ENCODE measurements at regions not wholly inside any gene's neighbourhood (a gene's known extent, or its start where the extent isn't known, plus 50 kb on each side); places are given as distances from the start of the nearest gene placed in this dataset.
A peak's percentile ranks its signal among the peaks of the same experiment; 100 is the strongest.
"Not testable (repeated sequence)": the region's sequence is repeated elsewhere in the genome, so short reads cannot be mapped to it uniquely, and the experiment has no call there.

DNA sequence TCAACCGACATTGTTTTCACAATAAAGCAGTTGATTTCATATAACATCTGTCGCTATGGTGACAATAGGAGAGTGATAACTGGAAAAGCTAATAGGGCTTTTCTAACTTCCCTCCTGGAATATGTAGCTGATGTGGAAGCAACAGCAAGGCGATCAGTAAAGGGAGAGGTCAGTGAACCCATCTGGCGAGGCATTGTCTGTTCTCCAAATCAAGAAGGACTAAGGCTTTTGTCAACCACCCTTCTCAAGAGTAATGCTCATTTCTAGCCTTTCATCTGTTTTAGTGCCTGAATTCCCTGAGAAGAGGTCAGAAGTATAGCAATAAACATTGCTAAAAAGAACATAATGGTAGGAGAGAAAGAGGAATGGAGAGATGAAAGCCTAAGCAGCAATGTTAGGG, 201.3 kb downstream of the AKAP7 start:
- no peak for DNase-seq (ENCODE audit: low read depth)

DNA sequence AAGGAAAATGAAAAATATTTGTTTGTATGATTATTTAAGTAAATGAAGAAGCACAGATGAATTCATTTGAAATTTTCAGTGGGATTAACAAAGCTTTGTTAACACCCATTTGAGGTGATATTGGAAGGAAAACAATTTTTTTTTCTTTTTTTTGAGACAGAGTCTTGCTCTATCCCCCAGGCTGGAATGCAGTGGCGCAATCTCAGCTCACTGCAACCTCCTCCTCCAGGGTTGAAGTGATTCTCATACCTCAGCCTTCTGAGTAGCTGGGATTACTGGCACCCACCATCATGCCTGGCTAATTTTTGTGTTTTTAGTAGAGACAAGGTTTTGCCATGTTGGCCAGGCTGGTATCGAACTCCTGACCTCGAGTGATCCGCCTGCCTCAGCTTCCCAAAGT, 211.6 kb downstream of the AKAP7 start:
- not testable (repeated sequence) for DNase-seq (ENCODE audit: low read depth)

DNA sequence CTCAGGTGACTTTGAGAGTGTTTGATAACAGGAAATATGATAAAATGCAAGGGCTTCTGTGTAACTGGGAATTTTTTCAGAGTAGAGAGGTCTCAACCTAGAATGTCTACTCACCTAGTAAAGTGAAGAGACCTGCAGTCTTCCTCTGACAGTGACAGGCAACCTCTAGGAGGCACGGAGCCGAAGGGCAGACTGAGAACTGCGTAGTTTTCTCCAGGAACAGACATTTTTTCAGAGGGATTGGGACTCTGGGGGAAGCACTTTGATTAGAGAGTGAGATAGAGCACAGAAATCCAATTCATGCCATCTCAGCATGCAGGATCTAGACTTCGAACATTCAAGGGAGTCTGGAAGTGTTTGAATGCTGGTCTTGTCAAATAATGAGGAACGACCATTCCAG, 213.3 kb downstream of the AKAP7 start:
- DNase-seq (ENCODE audit: low read depth): no peak

DNA sequence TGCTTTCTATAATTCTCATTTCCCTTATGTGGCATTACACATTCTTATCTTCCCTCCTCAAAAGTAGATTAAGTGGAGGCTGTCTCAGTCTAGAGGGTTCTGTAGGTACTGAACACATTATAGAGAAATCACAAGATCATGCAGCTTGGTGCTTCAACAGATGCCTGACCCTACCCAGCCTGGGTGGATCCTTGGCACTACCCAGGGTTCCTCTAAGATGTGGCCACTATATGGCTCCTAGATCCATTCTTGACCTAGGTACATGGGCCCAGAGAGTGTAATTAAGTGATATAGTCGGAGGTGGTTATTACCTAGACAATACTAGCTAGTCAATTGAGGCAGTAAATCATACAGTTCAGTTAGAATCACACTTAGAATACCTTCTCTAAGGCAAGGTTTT, 213.9 kb downstream of the AKAP7 start:
- DNase-seq (ENCODE audit: low read depth): no peak

DNA sequence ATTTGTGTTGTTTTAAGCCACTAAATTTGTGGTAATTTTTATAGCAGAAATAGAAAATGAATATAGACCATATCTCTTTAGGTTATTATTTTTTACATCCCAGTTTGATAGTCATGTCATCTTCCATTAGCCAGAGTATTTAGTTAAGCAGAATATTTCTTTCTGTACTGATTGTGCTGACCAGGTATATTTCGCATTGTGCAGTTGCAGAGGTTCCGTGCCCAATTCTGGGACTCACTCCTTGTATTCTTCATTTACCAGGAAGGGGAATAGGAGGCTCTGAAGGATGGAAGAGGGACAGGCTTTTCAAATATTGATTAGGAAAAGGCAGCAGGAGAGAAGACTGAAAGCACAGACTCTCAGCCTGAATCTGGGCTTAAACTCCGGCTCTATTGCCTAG, 217.8 kb downstream of the AKAP7 start:
- DNase-seq (ENCODE audit: low read depth): no peak

DNA sequence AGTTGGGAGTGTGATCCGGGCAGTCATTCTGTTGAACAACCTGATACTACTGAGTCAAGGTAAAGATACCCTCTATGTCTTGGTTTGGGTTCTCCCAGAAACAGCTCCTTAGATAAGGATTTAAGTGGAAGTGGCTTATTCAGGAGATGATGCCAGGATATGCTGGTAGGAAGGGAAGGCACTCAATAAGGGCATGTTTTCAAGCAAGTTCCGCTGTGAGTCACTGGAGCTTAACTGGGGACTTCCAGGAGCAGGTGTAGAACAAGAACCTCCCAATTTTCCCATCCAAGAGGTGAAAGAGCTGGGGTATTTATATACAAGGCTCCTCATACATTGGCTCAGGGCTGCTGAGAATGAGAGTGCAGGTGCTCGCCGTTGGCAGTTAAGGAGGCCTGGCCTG, 218.6 kb downstream of the AKAP7 start:
- DNase-seq (ENCODE audit: low read depth): no peak

DNA sequence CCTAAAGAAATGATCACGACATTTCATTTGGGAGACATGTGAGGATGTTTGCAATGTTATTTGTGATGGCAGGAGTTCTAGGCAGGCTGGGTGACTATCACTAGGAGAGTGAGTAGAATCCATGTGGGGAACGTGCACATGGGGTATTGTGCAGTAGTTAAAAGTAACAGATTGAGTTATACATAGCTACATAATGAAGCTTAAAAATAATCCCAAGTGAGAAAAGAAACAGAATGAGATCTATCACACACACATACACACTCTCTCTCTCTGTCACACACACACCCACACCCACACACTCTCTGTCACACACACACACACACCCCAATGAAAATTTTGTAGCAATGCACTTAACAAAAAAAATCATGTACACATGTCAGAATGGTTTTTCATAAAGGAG, 218.7 kb upstream of the ARG1 start:
- DNase-seq (ENCODE audit: low read depth): no peak

DNA sequence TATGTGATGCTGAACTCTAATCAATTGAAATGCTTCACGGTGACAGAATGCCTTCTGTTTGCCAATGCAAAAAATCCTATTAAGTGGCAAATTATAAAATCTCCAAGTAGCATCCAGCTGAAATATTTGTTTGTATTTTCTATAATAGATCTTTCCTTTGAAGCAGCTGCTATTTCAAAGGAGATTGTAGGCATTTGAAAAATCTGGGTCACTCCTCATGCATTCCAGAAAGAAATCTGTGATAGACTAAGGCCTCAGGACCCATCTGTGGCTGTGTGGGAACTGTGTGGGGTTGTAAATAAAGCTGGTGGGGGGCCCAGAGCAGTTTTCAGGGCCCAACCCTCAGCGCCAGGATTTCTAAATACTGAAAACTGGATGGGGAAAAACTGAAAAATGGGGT, 216.9 kb upstream of the ARG1 start:
- no peak for DNase-seq (ENCODE audit: low read depth)

DNA sequence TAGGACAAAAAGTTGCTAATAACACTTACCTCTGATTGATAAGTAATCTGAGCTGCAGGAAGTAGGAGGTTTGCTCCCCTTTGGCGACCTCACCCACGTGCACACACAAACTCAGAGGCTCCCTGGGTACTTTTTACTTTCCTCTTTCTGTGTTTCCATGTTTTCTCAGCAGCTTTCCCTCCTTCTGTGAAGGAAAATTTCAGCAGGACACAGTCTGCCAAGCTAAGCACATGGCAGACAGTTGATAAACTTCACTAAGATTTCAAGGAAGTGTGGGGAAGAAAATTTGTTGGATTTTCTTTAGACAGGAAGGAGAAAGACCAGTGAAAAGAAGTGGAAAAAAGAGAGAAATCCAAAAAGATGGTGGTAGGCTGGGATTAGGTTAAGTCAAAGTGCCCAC, 215.5 kb upstream of the ARG1 start:
- DNase-seq (ENCODE audit: low read depth): no peak

DNA sequence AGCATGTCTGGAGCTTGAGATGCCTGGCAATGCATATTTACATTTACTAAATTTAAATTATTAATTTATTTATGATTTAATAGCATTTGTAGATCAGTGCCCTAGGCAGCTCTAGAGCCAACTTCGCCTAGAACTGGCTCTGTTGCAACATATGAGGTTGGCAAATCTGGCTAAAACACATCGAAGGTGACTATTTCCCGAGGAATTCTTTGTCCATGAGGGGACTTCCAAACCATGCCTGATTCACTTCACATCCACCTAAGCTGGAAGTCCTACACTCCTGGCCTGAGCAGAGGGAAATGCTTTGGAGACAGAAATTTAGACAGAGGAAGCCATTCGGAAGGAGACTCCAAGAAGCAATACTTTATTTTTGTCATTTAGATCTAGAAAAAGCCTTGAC, 211.0 kb upstream of the ARG1 start:
- DNase-seq (ENCODE audit: low read depth): peak; percentile 7

DNA sequence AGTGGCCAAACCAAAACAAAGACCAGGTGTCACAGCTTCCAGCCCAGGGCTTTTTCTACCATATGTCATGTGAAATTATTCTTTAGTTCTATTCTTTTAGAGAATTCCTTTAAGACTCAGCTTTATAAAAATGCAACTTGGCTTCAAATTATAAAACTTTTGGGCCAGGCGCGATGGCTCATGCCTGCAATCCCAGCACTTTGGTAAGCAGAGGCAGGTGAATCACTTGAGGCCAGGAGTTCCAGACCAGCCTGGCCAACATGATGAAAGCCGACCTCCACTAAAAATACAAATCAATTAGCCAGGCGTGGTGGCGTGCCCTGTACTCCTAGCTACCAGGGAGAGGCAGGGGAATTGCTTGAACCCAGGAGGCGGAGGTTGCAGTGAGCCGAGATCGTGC, 210.3 kb upstream of the ARG1 start:
- DNase-seq (ENCODE audit: low read depth): peak; percentile 18

DNA sequence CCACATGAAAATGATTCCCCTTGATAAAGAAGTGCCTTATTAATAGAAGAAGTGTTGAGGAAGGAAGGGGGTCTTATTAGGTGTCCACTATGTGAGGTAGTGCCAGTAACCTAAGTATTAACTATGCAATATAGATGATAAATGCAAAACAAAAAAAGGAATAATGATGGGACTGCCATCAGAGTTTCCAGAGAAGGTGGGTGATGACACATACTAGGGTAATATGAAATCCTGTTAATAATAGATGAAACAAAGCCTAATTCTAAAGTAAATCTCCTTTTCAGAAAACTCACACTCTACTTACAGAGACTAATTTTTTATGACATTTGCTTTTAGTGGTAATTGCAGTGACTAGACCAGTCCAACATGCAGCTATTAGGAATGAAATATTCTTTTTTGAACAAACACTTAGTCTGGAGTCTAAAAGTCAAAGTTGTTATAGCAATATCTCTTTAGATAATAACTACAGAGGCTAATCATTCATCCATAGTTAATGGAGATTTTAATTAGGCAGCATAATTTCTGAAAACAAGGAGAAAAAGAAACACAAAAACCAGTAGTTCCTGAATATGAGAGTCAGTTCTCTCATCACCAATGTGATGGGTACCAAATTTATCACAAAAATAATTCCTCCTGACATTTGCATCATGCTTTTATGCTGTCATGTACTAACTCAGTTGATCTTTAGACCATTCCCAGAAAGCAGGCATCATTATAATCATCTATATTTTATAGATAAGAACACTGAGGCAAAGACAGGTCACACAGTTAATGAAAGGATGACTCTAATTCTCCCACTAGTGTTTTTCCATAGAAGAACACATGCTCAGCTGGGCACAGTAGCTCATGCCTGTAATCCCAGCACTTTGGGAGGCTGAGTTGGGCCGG, 208.8 kb upstream of the ARG1 start:
- no peak for DNase-seq (ENCODE audit: low read depth)

DNA sequence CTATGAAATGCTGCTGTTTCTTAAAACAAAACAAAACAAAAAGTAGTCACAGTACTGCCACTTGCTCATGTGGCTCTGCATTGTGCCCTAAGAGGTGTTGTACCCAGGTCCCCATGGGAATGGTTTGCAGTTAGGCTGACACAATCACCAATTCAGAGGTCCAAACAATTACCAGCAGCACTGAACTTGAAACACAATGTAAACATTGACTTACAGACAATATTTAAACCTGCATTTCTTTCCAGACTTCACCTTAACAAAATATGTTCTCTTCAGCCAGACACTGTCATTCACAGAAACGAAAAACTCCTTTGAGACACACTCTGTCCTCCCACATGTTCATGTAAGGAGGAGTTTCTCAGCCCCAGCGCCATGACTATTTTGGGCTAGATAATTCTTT, 206.8 kb upstream of the ARG1 start:
- no peak for DNase-seq (ENCODE audit: low read depth)

DNA sequence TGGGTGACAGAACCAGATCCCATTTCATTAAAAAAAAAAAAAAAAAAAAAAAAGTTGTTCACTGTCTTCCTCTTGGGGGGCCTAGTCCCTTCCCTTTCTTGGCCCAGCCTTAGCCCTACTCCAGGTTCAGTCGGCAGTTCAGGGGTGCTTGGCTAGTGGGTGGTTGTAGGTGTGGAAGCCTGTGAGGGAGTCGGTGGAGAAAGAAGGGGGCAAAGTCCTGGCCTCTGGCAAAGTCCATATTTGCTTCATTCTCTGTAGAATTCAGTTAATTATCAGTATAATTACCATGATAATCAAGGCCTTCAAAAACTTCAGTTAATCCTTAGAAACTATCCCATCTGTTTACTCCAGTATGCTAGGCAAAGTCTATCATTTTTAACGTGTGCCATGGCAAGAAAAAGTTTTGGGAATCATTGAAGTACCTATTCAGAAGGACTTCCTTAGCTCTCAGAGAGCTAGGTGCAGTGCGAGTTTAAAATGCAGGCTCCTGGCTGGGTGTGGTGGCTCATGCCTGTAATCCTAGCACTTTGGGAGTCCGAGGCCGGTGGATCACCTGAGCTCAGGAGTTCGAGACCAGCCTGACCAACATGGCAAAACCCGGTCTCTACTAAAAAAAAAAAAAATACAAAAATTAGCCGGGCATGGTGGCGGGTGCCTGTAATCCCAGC, 205.7 kb upstream of the ARG1 start:
- DNase-seq (ENCODE audit: low read depth): no peak

DNA sequence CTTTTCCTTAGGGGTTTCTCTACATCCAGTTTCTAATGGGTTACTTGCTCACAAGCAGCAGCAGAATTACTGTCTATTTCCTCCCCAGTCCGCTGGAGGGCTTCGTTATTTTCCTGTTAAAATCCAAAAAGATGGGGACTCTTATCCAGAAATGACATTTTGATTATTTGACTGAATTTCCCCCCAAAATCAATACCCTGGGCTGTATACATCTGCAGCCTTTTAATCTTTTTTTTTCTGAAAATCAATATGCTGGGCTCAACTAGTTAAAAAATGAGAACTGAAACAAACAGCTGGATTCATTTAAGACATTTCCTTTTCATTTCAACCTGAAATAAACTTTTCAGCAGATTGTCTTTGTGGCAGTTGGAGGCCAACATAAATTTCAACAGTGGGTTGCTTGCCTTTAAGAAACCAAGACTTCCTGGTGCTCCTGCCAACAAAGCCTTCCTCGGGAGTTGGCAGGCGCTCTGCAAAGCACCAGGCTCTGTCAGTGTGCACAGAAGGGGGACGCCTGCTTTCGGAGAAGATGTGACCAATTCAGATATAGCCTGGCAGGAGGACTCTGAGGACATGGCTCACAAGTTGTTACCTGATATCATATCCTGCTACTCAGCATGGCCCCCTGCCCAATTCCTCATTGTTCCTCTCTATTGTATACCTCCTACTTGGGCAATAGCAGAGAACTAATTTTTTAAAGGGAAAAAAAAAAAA, 204.7 kb upstream of the ARG1 start:
- peak; percentile 76 for DNase-seq (ENCODE audit: low read depth)

DNA sequence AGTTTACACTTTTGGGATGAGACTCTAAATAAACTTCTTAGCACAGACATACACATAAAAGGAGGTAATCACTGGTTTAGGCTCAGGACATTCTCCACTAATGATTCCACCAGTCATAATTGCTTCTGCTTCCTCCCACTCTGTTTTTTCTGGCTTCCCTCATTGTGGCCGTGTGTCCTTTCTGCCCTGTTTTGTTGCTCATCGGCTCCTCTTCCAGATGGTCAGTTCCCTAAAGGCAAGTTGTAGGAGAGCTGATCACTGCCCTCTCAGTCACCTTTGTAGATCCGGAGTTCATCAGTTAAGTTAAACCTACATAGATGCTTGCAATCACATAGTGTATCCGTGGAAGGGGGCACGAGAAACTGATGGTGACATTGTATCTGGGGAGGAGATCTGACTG, 200.5 kb upstream of the ARG1 start:
- DNase-seq (ENCODE audit: low read depth): no peak

DNA sequence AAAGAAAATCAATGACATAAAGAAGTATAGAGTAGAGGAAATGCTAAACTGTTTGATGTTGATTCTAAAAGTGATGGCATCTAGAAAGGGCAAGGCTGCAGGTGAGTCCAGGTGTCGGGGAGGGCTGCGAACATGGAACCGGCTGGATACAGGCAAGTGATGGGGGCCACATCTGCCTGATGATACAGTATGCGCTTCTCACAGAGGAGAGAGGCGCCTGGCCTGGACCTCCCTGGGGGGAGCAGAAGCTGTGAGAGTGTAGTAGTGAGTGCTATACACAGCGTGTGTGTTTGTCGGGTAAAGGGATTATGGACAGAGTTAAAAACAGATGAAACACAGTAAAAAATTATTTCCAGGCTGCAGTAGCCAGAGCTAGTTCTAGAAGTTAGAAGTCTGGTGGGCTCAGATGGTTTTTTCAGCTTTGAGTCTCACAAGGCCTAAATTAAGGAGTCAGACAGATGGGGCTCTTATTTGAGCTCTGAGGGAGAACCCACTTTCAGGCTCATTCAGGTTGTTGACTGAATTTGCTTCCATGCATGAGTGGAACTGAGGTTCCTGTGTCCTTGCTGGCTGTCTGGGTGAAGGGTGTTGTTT, 195.8 kb upstream of the ARG1 start:
- DNase-seq (ENCODE audit: low read depth): no peak

DNA sequence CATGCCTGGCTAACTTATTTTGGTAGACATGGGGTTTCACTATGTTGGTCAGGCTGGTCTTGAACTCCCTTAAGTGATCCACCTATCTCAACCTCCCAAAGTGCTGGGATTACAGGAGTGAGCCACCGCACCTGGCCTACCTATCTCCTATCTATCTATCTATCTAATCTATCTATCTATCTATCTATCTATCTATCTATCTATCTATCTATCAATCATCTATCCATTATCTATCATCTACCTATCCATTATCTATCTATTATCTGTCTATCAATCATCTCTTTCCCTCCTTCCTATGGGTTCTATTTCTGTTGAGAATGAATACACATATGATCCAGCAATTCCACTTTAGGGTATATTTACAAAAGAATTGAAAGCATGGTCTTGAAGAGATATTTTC, 194.2 kb upstream of the ARG1 start:
- no peak for DNase-seq (ENCODE audit: low read depth)

DNA sequence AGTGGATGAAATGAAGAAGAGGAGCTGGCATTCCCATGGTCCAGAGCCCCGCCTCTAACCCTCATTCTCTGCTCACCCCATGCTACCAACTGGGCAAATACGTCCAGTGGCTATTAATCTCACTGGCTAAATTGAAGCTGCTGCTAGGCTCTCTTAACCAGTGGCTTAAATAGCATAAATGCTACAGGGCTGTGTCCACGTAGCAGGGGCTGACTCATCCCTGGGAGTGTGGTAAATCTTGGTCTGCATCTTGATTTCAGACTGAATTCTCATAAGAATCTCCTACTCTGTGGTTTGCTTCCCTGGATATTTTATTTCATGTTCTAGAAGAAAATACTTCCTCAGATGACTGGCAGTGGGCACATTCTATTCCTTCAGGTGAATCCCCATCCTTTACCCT, 193.1 kb upstream of the ARG1 start:
- peak; percentile 31 for DNase-seq (ENCODE audit: low read depth)

DNA sequence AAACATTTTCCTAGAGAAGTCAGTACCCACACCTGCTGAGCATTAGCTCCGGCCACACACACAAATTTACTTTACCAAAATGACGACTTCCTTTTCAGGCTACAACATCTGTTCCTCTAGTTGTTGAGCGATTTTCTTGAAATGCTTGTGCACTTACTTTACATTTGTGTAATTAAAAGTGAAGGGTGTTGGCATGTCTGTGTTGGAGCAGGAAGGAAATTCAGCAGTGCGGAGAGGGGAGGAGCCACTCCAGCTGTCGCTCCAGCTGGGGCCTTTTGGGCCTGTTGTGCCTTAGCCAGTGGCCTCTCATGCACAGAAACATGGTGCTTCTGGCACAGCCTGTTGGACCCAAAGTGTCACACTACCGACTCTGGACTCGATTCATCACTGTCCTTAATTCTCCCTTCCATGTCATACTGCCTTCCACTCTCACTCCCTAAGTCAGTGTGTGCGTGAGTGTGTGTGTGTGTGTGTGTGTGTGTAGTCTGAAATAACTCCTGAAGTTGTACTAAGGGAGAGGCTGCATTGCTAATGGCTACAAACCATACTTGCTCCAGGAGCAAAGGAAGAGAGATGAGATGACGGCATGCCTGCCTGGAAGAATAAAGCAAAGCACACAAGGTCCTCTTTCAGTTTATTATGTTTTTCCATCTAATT, 191.8 kb upstream of the ARG1 start:
- no peak for DNase-seq (ENCODE audit: low read depth)

DNA sequence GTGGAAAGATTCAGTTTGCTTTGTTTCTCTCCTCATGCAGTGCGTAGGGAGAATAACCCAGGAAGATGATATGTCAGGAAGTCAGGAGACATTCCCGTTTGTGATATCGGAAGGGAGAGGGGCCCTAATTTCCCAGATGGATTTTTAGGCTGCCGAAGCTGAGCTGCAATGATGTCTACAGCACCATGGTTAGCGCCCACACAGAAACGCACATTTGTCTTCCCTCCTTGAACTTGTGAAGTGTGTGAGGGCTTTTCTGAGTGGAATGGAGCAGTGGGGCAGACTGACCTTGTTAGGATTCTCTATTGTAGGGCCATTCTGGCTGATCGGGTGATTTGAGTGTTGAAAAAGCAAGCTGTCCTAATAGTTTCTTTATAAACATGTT, 191.3 kb upstream of the ARG1 start:
- DNase-seq (ENCODE audit: low read depth): peak; percentile 6

DNA sequence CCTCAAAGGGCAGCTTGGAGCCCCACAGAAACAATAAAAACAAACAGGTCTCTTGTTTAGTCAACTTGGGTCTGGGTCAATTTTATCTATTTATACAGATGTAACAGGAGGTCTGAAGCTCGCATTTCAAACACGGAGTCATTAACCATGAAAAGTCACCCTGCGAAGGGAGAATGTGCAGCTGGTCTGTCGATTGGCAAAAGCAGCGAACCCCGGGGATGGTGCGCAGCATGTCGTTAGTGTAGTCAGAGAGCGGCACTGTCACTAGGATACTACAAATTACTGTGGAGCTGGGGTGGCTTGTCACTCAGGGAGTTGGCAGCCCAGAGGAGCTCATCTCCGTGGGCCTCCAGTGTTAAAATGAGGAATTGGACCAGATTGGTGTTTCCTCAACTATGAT, 190.4 kb upstream of the ARG1 start:
- DNase-seq (ENCODE audit: low read depth): no peak

All from fibroblast of gingiva (primary cell).